ENCODE measurements at regions not wholly inside any gene's neighbourhood (a gene's known extent, or its start where the extent isn't known, plus 50 kb on each side); places are given as distances from the start of the nearest gene placed in this dataset.

- TF ChIP-seq CTCF (IDR thresholded peaks at IDR 0.05) (no peak), POLR2A (IDR thresholded peaks at IDR 0.05) (no peak)
These were observed 259.4 kb downstream of the PLK2 start for GRCh38 chr5:58200451-58200850.

Data from lower leg skin (tissue), 3 donors.